ENCODE measurements at regions not wholly inside any gene's neighbourhood (a gene's known extent, or its start where the extent isn't known, plus 50 kb on each side); places are given as distances from the start of the nearest gene placed in this dataset.

GRCh38 chr2:118521272-118521671 is 326.2 kb downstream of the EN1 start:
- no peaks in the 10 kb centered on the region; a peak in 2 of 22 replicates for H3K36me3 ChIP-seq
- no peak for TF ChIP-seq Cebpa-rat (IDR thresholded peaks at IDR 0.05)

GRCh38 chr2:118520246-118520645 is 327.2 kb downstream of the EN1 start:
- no peaks in the 10 kb centered on the region; a peak in 2 of 22 replicates for H3K36me3 ChIP-seq
- H3K4me3 ChIP-seq = no peak overlapping the region
- no peaks in the 10 kb centered on the region for H4K20me1 ChIP-seq
- H3K27me3 ChIP-seq = no peaks in the 10 kb centered on the region
- no peaks in the 10 kb centered on the region for H3K4me1 ChIP-seq
- H3K9ac ChIP-seq = no peak overlapping the region
- no peak overlapping the region for H3K27ac ChIP-seq
- TF ChIP-seq Cebpa-rat (IDR thresholded peaks at IDR 0.05) = no peak
- peaks cover 37 to 66% (median 48%) of the 10 kb centered on the region in 11 experiments for H3K9me3 ChIP-seq (replicated peaks in 1 of 11)
- H3K4me2 ChIP-seq = no peak overlapping the region

More at GRCh38 chr2:118521272-118521671, 326.2 kb downstream of the EN1 start:
- peaks cover 37 to 56% (median 45%) of the 10 kb centered on the region in 11 experiments for H3K9me3 ChIP-seq (replicated peaks in 1 of 11)
- H3K9ac ChIP-seq = no peak overlapping the region
- H3K4me3 ChIP-seq = no peak overlapping the region
- no peaks in the 10 kb centered on the region for H3K4me1 ChIP-seq
- H3K27ac ChIP-seq = no peak overlapping the region
- H3K27me3 ChIP-seq = no peaks in the 10 kb centered on the region
- no peaks in the 10 kb centered on the region for H4K20me1 ChIP-seq
- no peak overlapping the region for H3K4me2 ChIP-seq

- H3K4me1 ChIP-seq = no peaks in the 10 kb centered on the region
- H3K27ac ChIP-seq = no peak overlapping the region
- H3K9ac ChIP-seq = no peak overlapping the region
- no peaks in the 10 kb centered on the region for H4K20me1 ChIP-seq
- H3K36me3 ChIP-seq = no peaks in the 10 kb centered on the region; a peak in 2 of 22 replicates
- no peak for TF ChIP-seq Cebpa-rat (IDR thresholded peaks at IDR 0.05)
- H3K27me3 ChIP-seq = no peaks in the 10 kb centered on the region
- H3K4me3 ChIP-seq = no peak overlapping the region
- H3K4me2 ChIP-seq = no peak overlapping the region
- H3K9me3 ChIP-seq (replicated peaks in 1 of 11) = peaks cover 37 to 71% (median 49%) of the 10 kb centered on the region in 11 experiments
Observed at GRCh38 chr2:118519511-118519910, 327.9 kb downstream of the EN1 start.

- Histone ChIP-seq H4K20me1 (no peaks in the 10 kb centered on the region), H3K36me3 (no peaks in the 10 kb centered on the region), H3K4me1 (no peaks in the 10 kb centered on the region), H3K9ac (no peak overlapping the region), H3K4me3 (no peak overlapping the region), H3K4me2 (no peak overlapping the region), H3K9me3 (replicated peaks in 1 of 11) (peaks cover 0 to 21% (median 8%) of the 10 kb centered on the region in 11 experiments; a peak in 14 of 22 replicates), H3K27ac (no peak overlapping the region), H3K27me3 (no peaks in the 10 kb centered on the region)
- TF ChIP-seq Cebpa-rat (IDR thresholded peaks at IDR 0.05) = no peak
Observed at GRCh38 chr2:118510807-118511206, 336.6 kb downstream of the EN1 start.

- TF ChIP-seq Cebpa-rat (IDR thresholded peaks at IDR 0.05) = no peak
Observed at GRCh38 chr2:118509319-118510004, 338.0 kb downstream of the EN1 start.

GRCh38 chr2:118508282-118508681 is 339.2 kb downstream of the EN1 start:
- Histone ChIP-seq H3K4me2 (no peak overlapping the region), H3K27me3 (no peaks in the 10 kb centered on the region), H3K36me3 (no peaks in the 10 kb centered on the region)

More at GRCh38 chr2:118509319-118510004, 338.0 kb downstream of the EN1 start:
- H3K9ac ChIP-seq = no peak overlapping the region
- no peak overlapping the region for H3K27ac ChIP-seq
- H3K4me2 ChIP-seq = no peak overlapping the region
- no peaks in the 10 kb centered on the region for H3K4me1 ChIP-seq
- no peaks in the 10 kb centered on the region for H3K36me3 ChIP-seq
- H3K4me3 ChIP-seq = no peak overlapping the region
- peaks cover 0 to 12% (median 4%) of the 10 kb centered on the region in 11 experiments; a peak in 14 of 22 replicates for H3K9me3 ChIP-seq (replicated peaks in 1 of 11)
- H4K20me1 ChIP-seq = no peaks in the 10 kb centered on the region
- no peaks in the 10 kb centered on the region for H3K27me3 ChIP-seq

GRCh38 chr2:118505436-118505835 is 342.0 kb downstream of the EN1 start:
- Histone ChIP-seq H4K20me1 (no peaks in the 10 kb centered on the region), H3K27me3 (no peaks in the 10 kb centered on the region), H3K36me3 (no peaks in the 10 kb centered on the region), H3K4me3 (no peak overlapping the region), H3K9ac (no peak overlapping the region), H3K4me2 (no peak overlapping the region), H3K4me1 (no peaks in the 10 kb centered on the region), H3K27ac (no peak overlapping the region), H3K9me3 (replicated peaks in 1 of 11) (no peaks in the 10 kb centered on the region)
- no peak for TF ChIP-seq Cebpa-rat (IDR thresholded peaks at IDR 0.05)

More at GRCh38 chr2:118508282-118508681, 339.2 kb downstream of the EN1 start:
- TF ChIP-seq Cebpa-rat (IDR thresholded peaks at IDR 0.05) = no peak
- Histone ChIP-seq H3K4me1 (no peaks in the 10 kb centered on the region), H4K20me1 (no peaks in the 10 kb centered on the region), H3K9me3 (replicated peaks in 1 of 11) (peaks cover 0 to 4% (median 0%) of the 10 kb centered on the region in 11 experiments; a peak in 5 of 22 replicates), H3K27ac (no peak overlapping the region), H3K9ac (no peak overlapping the region), H3K4me3 (no peak overlapping the region)

GRCh38 chr2:118502106-118502505 is 345.3 kb downstream of the EN1 start:
- no peak overlapping the region for H3K9ac ChIP-seq
- H3K27me3 ChIP-seq = no peaks in the 10 kb centered on the region
- H3K36me3 ChIP-seq = no peaks in the 10 kb centered on the region
- H3K4me3 ChIP-seq = no peak overlapping the region
- H3K4me2 ChIP-seq = no peak overlapping the region
- TF ChIP-seq Cebpa-rat (IDR thresholded peaks at IDR 0.05) = no peak
- H3K4me1 ChIP-seq = no peaks in the 10 kb centered on the region
- H4K20me1 ChIP-seq = no peaks in the 10 kb centered on the region
- H3K27ac ChIP-seq = no peak overlapping the region
- H3K9me3 ChIP-seq (replicated peaks in 1 of 11) = no peaks in the 10 kb centered on the region

- Histone ChIP-seq H3K36me3 (no peaks in the 10 kb centered on the region), H4K20me1 (no peaks in the 10 kb centered on the region), H3K4me3 (no peak overlapping the region), H3K9me3 (replicated peaks in 1 of 11) (no peaks in the 10 kb centered on the region), H3K9ac (no peak overlapping the region), H3K4me2 (no peak overlapping the region), H3K27ac (no peak overlapping the region), H3K27me3 (no peaks in the 10 kb centered on the region), H3K4me1 (no peaks in the 10 kb centered on the region)
- no peak for TF ChIP-seq Cebpa-rat (IDR thresholded peaks at IDR 0.05)
Observed at GRCh38 chr2:118498943-118499342, 348.5 kb downstream of the EN1 start.
